ENCODE measurements at regions not wholly inside any gene's neighbourhood (a gene's known extent, or its start where the extent isn't known, plus 50 kb on each side); places are given as distances from the start of the nearest gene placed in this dataset.

DNA sequence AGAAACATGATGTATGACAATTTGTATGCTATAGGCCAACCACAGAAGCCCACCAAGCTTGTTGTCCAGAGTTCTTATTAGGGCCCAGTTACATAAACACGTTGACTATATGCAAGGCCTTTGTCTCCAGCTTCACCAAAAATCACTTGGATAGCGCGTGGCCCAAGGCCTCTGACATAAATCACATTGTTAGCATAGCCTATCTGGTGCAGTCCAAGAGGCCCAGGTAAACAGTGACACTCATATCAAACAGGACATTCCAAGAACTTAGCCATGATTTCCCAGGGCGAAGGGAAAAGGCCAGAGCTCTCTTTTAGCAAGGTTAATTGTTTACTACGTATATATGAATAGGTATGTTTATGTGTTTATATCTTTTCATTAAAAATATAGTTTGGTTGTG lies 337.2 kb upstream of the CELF2 start:
- TF ChIP-seq, protein P1, sequence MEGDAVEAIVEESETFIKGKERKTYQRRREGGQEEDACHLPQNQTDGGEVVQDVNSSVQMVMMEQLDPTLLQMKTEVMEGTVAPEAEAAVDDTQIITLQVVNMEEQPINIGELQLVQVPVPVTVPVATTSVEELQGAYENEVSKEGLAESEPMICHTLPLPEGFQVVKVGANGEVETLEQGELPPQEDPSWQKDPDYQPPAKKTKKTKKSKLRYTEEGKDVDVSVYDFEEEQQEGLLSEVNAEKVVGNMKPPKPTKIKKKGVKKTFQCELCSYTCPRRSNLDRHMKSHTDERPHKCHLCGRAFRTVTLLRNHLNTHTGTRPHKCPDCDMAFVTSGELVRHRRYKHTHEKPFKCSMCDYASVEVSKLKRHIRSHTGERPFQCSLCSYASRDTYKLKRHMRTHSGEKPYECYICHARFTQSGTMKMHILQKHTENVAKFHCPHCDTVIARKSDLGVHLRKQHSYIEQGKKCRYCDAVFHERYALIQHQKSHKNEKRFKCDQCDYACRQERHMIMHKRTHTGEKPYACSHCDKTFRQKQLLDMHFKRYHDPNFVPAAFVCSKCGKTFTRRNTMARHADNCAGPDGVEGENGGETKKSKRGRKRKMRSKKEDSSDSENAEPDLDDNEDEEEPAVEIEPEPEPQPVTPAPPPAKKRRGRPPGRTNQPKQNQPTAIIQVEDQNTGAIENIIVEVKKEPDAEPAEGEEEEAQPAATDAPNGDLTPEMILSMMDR (IDR thresholded peaks at IDR 0.05; ENCODE audit: insufficient read depth, low read length), result no peak
- TF ChIP-seq SPI1 (IDR thresholded peaks at IDR 0.05; ENCODE audit: borderline replicate concordance, low read depth), result no peak
- TF ChIP-seq, protein P2, sequence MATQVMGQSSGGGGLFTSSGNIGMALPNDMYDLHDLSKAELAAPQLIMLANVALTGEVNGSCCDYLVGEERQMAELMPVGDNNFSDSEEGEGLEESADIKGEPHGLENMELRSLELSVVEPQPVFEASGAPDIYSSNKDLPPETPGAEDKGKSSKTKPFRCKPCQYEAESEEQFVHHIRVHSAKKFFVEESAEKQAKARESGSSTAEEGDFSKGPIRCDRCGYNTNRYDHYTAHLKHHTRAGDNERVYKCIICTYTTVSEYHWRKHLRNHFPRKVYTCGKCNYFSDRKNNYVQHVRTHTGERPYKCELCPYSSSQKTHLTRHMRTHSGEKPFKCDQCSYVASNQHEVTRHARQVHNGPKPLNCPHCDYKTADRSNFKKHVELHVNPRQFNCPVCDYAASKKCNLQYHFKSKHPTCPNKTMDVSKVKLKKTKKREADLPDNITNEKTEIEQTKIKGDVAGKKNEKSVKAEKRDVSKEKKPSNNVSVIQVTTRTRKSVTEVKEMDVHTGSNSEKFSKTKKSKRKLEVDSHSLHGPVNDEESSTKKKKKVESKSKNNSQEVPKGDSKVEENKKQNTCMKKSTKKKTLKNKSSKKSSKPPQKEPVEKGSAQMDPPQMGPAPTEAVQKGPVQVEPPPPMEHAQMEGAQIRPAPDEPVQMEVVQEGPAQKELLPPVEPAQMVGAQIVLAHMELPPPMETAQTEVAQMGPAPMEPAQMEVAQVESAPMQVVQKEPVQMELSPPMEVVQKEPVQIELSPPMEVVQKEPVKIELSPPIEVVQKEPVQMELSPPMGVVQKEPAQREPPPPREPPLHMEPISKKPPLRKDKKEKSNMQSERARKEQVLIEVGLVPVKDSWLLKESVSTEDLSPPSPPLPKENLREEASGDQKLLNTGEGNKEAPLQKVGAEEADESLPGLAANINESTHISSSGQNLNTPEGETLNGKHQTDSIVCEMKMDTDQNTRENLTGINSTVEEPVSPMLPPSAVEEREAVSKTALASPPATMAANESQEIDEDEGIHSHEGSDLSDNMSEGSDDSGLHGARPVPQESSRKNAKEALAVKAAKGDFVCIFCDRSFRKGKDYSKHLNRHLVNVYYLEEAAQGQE (IDR thresholded peaks at IDR 0.05; ENCODE audit: insufficient replicate concordance, low read depth), result no peak

Measured in HL-60 (cell line).